Endothelial cell of hepatic sinusoid (primary cell): ENCODE measurements at regions not wholly inside any gene's neighbourhood (a gene's known extent, or its start where the extent isn't known, plus 50 kb on each side); places are given as distances from the start of the nearest gene placed in this dataset.
"Not testable (repeated sequence)": the region's sequence is repeated elsewhere in the genome, so short reads cannot be mapped to it uniquely, and the experiment has no call there.

Experiments used
- in situ Hi-C: cut with HindIII; loops from 2 replicates; pipeline ENCODE4 v1.10.0; 2017; ENCODE audit warnings: low sequenced_read_pairs

GRCh38 chr7:91397612-91398011, 133.4 kb downstream of the FZD1 start:
- in situ Hi-C loops = no loop called here

DNA sequence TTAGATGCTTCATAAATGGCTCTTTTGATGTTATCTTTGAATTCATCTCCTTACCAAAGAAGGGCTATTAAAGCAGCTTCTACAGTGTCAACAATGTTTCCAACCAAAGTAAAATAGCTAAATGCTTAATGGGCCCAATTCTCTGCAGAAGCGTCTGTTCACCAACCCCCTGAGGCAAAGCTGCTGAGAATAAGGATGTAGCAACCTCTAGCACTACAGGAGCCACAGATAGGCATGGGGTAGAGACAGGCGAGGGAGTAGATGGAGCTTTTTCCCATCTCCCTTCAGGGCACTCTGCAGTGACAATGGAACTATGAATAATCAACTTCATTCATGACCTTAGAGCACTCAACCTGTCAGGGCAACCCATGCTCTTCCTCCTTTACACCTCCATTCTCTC, 134.1 kb downstream of the FZD1 start:
- in situ Hi-C loops = no loop called here

- in situ Hi-C loops = no loop called here
Measured at GRCh38 chr7:91405092-91405788, 141.0 kb downstream of the FZD1 start.

GRCh38 chr7:91405873-91406272, 141.6 kb downstream of the FZD1 start:
- in situ Hi-C loops = not testable (repeated sequence)

- in situ Hi-C loops = no loop called here
Measured at GRCh38 chr7:91407942-91408341, 143.7 kb downstream of the FZD1 start.

DNA sequence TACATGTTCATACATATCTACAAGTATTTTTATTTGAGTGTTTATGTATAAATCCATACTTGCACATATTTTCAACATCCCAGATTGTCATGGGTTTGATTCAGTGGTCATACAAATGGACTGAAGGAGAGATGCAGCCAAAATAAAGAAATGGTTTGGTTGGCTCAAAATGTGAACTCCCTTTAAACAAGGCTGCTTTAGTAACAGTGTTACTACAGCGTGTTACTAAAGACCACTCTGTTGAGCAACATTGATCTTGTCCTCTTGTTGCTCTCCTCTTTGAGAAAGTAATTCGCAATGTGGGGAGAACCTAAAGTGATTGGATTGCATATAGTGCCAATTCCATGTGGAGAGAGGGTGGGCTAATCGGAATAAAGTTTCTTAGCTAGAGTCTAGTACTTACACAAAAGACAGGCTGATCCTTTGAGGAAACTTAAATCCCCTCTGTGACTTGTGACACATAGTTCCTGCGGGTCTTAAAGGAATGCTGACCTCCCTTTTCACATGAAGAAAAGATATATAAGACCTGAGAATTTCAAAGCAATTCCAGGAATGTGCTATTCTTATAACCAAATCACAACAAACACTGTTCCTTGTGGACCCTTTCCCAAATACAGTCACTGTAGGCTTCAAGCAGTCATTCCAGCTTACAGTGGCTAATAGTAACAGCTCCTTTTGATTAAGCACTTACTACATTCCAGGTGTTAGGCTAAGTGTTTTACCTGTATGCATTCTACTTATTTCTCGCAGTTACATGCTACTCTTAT, 144.3 kb downstream of the FZD1 start:
- in situ Hi-C loops = no loop called here

- in situ Hi-C loops = no loop called here
Measured at GRCh38 chr7:91411060-91411459, 146.8 kb downstream of the FZD1 start.

DNA sequence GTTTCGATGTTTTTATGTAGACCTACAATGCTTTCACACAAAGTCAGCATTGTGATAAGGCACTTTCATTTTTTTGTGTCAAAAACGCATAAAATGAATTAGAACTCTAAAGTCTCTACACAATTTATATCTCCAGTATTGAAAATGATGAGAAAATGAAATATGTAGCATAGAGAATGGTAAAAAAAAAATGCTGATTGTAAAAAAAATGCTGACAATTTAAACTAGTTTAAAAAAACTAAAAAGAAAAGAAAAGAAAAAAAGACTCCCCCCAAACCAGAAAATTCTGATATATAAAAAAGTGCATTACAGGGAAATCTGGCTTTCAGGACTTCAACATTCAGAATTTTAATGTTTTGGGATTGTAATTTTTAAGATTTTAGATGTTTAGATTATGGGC, 148.1 kb downstream of the FZD1 start:
- in situ Hi-C loops = no loop called here

DNA sequence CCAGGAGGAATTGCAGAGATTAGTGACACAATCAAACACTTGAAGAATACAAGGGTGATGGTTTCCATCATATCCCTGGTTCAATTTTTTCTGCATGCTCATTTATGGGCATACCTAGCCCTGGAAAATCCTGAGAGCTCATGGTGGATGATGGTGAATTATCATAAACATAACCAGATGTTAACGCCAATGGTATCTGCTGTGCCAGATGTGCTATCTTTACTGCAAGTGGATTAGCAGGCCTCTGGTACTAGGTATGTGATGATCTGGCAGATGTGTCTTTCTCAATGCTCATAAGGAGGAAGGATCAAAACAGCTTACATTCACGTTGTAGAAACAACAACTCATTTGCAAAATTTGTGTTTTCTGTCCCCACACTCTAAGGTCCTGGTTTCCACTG, 150.5 kb downstream of the FZD1 start:
- in situ Hi-C loops = no loop called here

DNA sequence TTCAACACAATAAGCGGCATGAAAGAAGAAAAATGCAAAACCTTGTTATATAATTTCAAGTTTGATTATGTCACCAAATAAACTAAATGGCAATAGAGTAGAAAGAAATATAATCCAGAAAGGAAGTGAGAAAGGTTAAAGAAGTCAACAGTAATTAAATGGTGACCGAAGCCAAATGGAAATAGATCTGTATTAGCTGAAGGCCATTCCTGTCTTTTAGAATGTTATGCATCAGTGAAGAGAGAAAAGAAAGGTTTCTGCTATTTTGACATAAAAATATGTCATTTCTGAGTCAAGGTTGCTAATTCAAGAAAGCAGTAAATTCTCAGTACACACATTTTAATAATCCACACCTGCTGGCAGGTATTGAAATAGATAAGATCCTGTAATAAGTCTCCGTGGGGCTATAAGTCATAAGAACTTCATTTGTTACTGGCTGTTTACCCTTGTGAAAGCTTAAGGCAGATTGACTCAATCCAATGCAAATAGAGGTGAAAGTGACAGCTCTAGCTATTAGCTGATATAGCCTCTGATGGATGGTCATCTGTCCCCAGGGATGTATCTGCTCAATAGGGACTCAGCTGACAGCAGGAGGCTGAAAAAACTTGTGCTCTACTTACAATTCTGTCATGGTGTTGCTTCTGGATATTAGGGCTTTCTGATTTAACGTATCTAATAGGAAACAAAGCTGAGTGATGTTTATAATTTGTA, 152.1 kb downstream of the FZD1 start:
- in situ Hi-C loops = no loop called here

DNA sequence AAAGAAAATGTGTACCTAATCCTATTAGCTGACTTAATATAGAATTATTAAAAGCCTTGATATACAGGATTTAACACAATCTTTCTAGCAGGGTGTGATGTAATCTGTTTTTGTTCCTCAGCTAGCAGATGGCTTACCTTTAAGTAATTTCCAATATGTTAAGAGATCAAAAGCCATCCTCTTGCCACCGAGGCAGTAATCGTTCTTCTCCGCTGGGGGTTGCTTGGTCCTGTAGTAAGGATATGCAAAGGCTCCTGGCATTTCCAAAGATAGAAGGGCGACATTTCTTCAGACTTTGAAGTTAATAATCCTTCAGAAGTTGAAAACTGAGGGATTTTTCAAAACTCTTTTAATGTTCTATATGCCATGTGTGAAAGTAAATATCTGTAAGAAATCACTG, 156.4 kb downstream of the FZD1 start:
- in situ Hi-C loops = no loop called here

GRCh38 chr7:91421018-91421417, 156.8 kb downstream of the FZD1 start:
- in situ Hi-C loops = no loop called here

- in situ Hi-C loops = no loop called here
Measured at GRCh38 chr7:91424371-91424770, 160.1 kb downstream of the FZD1 start.

- in situ Hi-C loops = no loop called here
Measured at GRCh38 chr7:91425149-91425548, 160.9 kb downstream of the FZD1 start.

- in situ Hi-C loops = no loop called here
Measured at GRCh38 chr7:91427051-91427450, 162.8 kb downstream of the FZD1 start.

DNA sequence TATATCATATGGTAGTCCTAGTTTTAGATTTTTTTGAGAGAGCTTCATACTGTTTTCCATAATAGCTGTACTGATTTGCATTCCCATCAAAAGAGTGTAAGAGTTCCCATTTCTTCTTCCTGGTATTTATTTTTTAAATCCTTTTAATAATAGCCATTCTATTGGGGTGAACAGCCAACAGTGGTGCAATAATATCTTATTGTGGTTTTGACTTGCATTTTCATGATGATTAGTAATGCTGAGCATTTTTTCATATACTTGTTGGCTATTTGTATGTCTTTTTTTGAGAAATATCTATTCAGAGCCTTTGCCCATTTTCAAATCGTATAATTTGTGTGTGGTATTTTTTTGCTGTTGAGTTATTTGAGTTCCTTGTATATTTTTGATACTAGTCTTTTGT, 167.4 kb downstream of the FZD1 start:
- in situ Hi-C loops = no loop called here

DNA sequence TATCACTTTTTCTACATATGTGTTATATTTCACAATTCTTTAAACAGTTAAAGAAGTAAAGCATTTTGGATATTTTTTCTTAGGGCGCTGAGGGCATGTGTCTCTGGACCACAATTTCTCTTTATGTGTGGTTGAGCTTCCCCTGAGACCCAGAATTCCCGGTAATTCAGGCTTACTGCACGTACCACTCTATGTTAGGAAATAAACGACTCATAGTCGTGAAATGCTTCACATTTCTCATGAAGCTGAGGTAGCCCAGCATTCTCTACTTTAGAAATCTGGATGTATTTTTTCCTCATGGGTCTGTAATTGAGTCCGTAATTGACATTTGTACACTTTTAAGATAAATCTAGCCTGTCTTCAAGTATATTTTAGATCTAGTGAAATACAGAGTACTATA, 170.6 kb downstream of the FZD1 start:
- in situ Hi-C loops = no loop called here

- in situ Hi-C loops = no loop called here
Measured at GRCh38 chr7:91435381-91436059, 171.3 kb downstream of the FZD1 start.

DNA sequence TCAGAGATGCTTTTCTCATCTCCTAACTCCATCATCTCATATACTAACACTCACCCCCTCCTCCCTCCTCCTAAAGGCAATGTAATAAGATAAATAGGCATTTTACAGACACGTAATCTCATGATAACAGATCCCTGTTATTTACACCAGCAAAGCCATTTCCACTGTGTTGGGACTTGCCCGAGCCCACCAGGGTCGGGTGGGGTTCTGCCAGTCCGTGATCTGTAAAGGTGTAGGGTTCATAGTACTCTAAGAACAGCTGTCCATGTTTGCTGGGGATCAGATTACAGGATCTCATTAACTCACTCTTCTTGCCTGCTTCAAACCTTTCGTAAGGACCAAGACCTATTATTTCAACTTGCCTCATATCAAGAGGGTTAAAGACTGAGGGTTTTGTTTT, 172.4 kb downstream of the FZD1 start:
- in situ Hi-C loops = no loop called here

DNA sequence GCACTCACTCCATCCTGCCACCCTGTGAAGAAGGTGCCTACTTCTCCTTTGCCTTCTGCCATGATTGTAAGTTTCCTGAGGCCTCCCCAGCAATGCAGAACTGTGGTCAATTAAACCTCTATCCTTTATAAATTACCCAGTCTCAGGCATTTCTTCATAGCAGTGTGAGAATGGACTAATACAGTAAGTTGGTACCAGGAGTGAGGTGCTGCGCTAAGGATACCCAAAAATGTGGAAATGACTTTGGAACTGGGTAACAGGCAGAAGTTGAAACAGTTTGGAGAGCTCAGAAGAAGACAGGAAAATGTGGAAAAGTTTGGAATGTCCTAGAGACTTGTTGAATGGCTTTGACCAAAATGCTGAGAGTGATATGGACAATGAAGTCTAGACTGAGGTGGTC, 176.0 kb downstream of the FZD1 start:
- in situ Hi-C loops = not testable (repeated sequence)

- in situ Hi-C loops = no loop called here
Measured at GRCh38 chr7:91443862-91444261, 179.6 kb downstream of the FZD1 start.
